Skeletal muscle tissue (tissue), 3 donors: ENCODE measurements at regions not wholly inside any gene's neighbourhood (a gene's known extent, or its start where the extent isn't known, plus 50 kb on each side); places are given as distances from the start of the nearest gene placed in this dataset.

Experiments
- H3K27ac ChIP-seq: one replicate; pipeline ENCODE4 v1.7.0; 2013; ENCODE audit warnings: mild to moderate bottlenecking, low read depth, low read length, inconsistent platforms
- H3K27me3 ChIP-seq, 3 donors: one replicate each; pipeline ENCODE4 v1.7.0; 2013; ENCODE audit warnings: low read length in 3 of 3; ENCODE audit not compliant: control insufficient read depth in 3 of 3, insufficient read depth in 3 of 3
- H3K36me3 ChIP-seq, 3 donors: one replicate each; pipeline ENCODE4 v1.7.0; 2013; ENCODE audit warnings: low read length in 3 of 3; ENCODE audit not compliant: control insufficient read depth in 3 of 3, insufficient read depth in 3 of 3
- H3K4me1 ChIP-seq, 3 donors: one replicate each; pipeline ENCODE4 v1.7.0; 2013; ENCODE audit warnings: low read length in 3 of 3, mild to moderate bottlenecking in 3 of 3; ENCODE audit not compliant: control insufficient read depth in 3 of 3, insufficient read depth in 3 of 3
- H3K4me3 ChIP-seq, 3 donors: one replicate each; pipeline ENCODE4 v1.7.0; 2013; ENCODE audit warnings: low read length in 3 of 3
- H3K9ac ChIP-seq, 3 donors: one replicate each; pipeline ENCODE4 v1.7.0; 2013; ENCODE audit warnings: low read length in 3 of 3, mild to moderate bottlenecking in 3 of 3, moderate library complexity in 2 of 3, low read depth in 1 of 3
- H3K9me3 ChIP-seq, 3 donors: one replicate each; pipeline ENCODE4 v1.7.0; 2013; ENCODE audit warnings: low read length in 3 of 3; ENCODE audit not compliant: control insufficient read depth in 3 of 3
- donor health status: Osteomylitis.

- H3K4me3 ChIP-seq = no peak overlapping the region
- no peak overlapping the region for H3K27ac ChIP-seq
- H3K9me3 ChIP-seq = no peaks in the 10 kb centered on the region
- no peak overlapping the region for H3K9ac ChIP-seq
- no peaks in the 10 kb centered on the region for H3K4me1 ChIP-seq
- no peaks in the 10 kb centered on the region for H3K27me3 ChIP-seq
- no peaks in the 10 kb centered on the region for H3K36me3 ChIP-seq
Measured at GRCh38 chr1:67991546-67991945, 58.9 kb downstream of the DIRAS3 start.

- Histone ChIP-seq H3K4me1 (no peaks in the 10 kb centered on the region), H3K27ac (no peak overlapping the region), H3K27me3 (no peaks in the 10 kb centered on the region), H3K36me3 (no peaks in the 10 kb centered on the region), H3K9ac (no peak overlapping the region), H3K9me3 (no peaks in the 10 kb centered on the region), H3K4me3 (no peak overlapping the region)
Measured at GRCh38 chr1:67988066-67988465, 62.4 kb downstream of the DIRAS3 start.

GRCh38 chr1:67987046-67987799, 63.2 kb downstream of the DIRAS3 start:
- Histone ChIP-seq H3K27ac (no peak overlapping the region), H3K27me3 (no peaks in the 10 kb centered on the region), H3K9ac (no peak overlapping the region), H3K4me1 (no peaks in the 10 kb centered on the region), H3K4me3 (no peak overlapping the region), H3K9me3 (no peaks in the 10 kb centered on the region), H3K36me3 (no peaks in the 10 kb centered on the region)

DNA sequence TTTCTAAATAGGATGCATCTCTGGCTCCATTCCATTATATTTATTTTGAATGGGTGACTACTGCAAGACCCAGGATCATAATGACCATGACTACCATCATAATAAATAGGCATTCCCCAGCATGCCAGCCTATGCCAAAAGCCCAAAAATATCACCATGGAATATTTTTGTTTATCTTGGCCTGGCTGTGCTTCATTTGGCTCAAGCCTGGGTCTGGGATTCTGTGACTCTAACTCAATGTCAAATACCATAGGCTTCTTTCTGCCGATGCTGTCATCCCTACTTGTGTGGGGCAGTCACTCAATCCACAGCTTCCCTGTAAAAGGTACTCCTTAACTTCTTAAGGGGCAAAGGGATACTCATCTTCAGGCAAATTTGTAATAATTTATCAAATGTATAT, 66.6 kb downstream of the DIRAS3 start:
- Histone ChIP-seq H3K36me3 (no peaks in the 10 kb centered on the region), H3K4me1 (no peaks in the 10 kb centered on the region), H3K27ac (no peak overlapping the region), H3K9me3 (no peaks in the 10 kb centered on the region), H3K27me3 (no peaks in the 10 kb centered on the region), H3K9ac (no peak overlapping the region), H3K4me3 (no peak overlapping the region)

- no peaks in the 10 kb centered on the region for H3K36me3 ChIP-seq
- no peaks in the 10 kb centered on the region for H3K9me3 ChIP-seq
- no peaks in the 10 kb centered on the region for H3K4me1 ChIP-seq
- H3K9ac ChIP-seq = no peak overlapping the region
- no peaks in the 10 kb centered on the region for H3K27me3 ChIP-seq
- no peak overlapping the region for H3K4me3 ChIP-seq
- H3K27ac ChIP-seq = no peak overlapping the region
Measured at GRCh38 chr1:67980028-67980427, 70.4 kb downstream of the DIRAS3 start.

DNA sequence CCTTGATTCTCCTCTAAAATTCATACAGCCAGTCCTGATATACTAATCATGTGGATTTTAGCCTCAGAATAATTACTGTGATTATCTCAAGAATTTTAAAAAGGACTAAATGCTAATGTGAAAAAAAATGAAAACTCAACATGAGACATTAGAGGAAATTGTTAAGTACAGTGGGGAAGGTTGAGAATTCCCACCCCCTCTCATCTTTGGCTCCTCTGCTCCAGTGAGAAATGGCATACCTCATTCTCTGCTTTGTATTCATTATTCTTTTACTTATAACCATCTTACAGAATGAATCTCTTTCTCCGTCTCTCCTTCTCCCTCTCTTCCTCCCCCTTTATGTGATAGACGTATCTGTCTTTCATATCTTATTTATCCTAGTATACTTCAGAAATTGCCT, 70.9 kb downstream of the DIRAS3 start:
- no peak overlapping the region for H3K4me3 ChIP-seq

GRCh38 chr1:67978890-67979516, 71.4 kb downstream of the DIRAS3 start:
- H3K36me3 ChIP-seq = no peaks in the 10 kb centered on the region
- no peaks in the 10 kb centered on the region for H3K27me3 ChIP-seq
- H3K4me3 ChIP-seq = no peak overlapping the region
- no peak overlapping the region for H3K27ac ChIP-seq
- no peaks in the 10 kb centered on the region for H3K4me1 ChIP-seq
- no peak overlapping the region for H3K9ac ChIP-seq
- no peaks in the 10 kb centered on the region for H3K9me3 ChIP-seq

More for the DNA sequence above, 70.9 kb downstream of the DIRAS3 start:
- no peak overlapping the region for H3K9ac ChIP-seq
- no peaks in the 10 kb centered on the region for H3K4me1 ChIP-seq
- H3K27me3 ChIP-seq = no peaks in the 10 kb centered on the region
- H3K36me3 ChIP-seq = no peaks in the 10 kb centered on the region
- no peak overlapping the region for H3K27ac ChIP-seq
- no peaks in the 10 kb centered on the region for H3K9me3 ChIP-seq

DNA sequence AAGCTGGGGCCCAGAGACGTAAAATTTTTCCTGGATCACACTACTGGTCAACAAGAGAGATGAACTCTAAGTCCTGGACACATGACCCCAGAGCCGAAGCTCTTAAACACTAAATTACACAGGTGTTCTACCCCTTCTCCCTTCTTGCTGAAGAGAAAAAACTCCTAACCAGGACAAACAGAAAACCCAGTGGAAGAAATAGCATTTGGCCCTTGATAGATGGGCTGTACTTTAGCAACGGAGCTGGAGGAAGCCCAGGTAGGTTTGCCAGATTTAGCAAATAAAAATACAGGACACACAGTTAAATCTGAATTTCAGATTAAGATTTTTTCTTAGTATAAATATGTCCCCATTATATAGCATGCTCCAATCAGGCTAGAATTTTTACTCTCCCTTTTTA, 72.7 kb downstream of the DIRAS3 start:
- Histone ChIP-seq H3K36me3 (no peaks in the 10 kb centered on the region), H3K9ac (no peak overlapping the region), H3K4me3 (no peak overlapping the region), H3K27ac (no peak overlapping the region), H3K27me3 (no peaks in the 10 kb centered on the region), H3K9me3 (no peaks in the 10 kb centered on the region), H3K4me1 (no peaks in the 10 kb centered on the region)

GRCh38 chr1:67973051-67973450, 77.4 kb downstream of the DIRAS3 start:
- Histone ChIP-seq H3K27me3 (no peaks in the 10 kb centered on the region), H3K4me1 (no peaks in the 10 kb centered on the region), H3K36me3 (no peaks in the 10 kb centered on the region), H3K27ac (no peak overlapping the region), H3K4me3 (no peak overlapping the region), H3K9ac (no peak overlapping the region), H3K9me3 (no peaks in the 10 kb centered on the region)

DNA sequence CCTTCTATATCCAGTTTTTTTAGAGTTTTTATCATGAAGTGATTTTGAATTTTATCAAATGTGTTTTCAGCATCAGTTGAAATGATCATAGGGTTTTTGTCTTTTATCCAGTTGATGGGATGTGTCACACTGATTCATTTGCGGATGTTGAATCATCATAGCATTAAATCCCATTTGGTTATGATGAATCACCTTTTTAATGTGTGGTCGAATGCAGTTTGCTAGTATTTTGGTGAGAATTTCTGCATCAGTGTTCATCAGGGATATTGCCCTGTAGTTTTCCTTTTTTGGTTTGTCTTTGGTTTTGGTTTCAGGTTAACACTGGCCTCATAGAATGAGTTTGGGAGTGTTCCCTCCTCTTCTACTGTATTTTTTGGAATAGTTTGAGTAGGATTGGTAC, 80.3 kb downstream of the DIRAS3 start:
- Histone ChIP-seq H3K27ac (no peak overlapping the region), H3K4me1 (no peaks in the 10 kb centered on the region), H3K4me3 (no peak overlapping the region), H3K27me3 (no peaks in the 10 kb centered on the region), H3K9ac (no peak overlapping the region), H3K9me3 (no peaks in the 10 kb centered on the region), H3K36me3 (no peaks in the 10 kb centered on the region)
